ENCODE measurements at regions not wholly inside any gene's neighbourhood (a gene's known extent, or its start where the extent isn't known, plus 50 kb on each side); places are given as distances from the start of the nearest gene placed in this dataset.

GRCh38 chr9:135308821-135309762 lies 170.5 kb upstream of the PPP1R26 start:
- TF ChIP-seq TAF1 (IDR thresholded peaks at IDR 0.05; ENCODE audit: borderline replicate concordance, low read depth, low read length) (no peak), POLR2A (IDR thresholded peaks at IDR 0.05; ENCODE audit: low read depth, low read length) (no peak)

All from GM12892 (cell line).